Activated T-cell treated with anti-CD3 and anti-CD28 coated beads for 1 hour (primary cell): ENCODE measurements at regions not wholly inside any gene's neighbourhood (a gene's known extent, or its start where the extent isn't known, plus 50 kb on each side); places are given as distances from the start of the nearest gene placed in this dataset.
"Not testable (repeated sequence)": the region's sequence is repeated elsewhere in the genome, so short reads cannot be mapped to it uniquely, and the experiment has no call there.

Experiments used
- DNase-seq: peaks from one replicate; pipeline ENCODE4 v3.0.0-alpha.2; 2020; ENCODE audit warnings: low read depth

GRCh38 chr3:156048483-156048882 lies 71.9 kb upstream of the KCNAB1 start:
- not testable (repeated sequence) for DNase-seq

- DNase-seq = no peak
Measured at GRCh38 chr3:156050918-156051317, 69.5 kb upstream of the KCNAB1 start.

DNA sequence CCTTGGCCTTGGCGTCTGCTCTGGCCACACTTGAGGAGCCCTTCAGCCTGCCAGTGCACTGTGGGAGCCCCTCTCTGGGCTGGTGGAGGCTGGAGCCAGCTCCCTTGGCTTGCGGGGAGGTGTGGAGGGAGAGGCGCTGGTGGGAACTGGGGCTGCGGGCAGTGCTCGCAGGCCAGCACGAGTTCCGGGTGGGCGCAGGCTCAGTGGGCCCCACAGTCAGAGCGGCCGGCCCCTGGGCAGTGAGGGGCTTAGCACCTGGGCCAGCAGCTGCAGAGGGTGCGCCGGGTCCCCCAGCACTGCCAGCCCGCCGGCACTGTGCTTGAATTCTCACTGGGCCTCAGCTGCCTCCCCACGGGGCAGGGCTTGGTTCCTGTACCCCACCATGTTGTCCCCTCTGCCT lies 68.7 kb upstream of the KCNAB1 start:
- no peak for DNase-seq

GRCh38 chr3:156052115-156052514 lies 68.3 kb upstream of the KCNAB1 start:
- no peak for DNase-seq

- DNase-seq = no peak
Measured at GRCh38 chr3:156059950-156060501, 60.4 kb upstream of the KCNAB1 start.

- DNase-seq = not testable (repeated sequence)
Measured at GRCh38 chr3:156068151-156068550, 52.2 kb upstream of the KCNAB1 start.

DNA sequence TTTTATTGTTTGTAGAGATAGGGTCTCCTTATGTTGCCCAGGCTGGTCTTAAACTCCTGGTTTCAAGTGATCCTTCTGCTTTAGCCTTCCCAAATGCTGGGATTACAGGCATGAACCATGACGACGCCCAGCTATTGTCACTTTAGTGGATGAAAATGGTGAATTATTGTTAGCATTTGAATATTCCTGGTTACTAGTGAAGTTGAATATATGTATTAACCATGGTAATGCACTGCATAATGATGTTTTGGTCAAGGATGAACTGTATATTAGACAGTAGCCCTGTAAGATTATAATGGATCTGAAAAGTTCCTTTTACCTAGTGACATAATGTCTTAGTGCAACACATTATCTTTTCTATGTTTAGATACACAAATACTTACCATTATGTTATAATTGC lies 50.4 kb upstream of the KCNAB1 start:
- no peak for DNase-seq
